Neural progenitor cell (in vitro differentiated cells): ENCODE measurements at regions not wholly inside any gene's neighbourhood (a gene's known extent, or its start where the extent isn't known, plus 50 kb on each side); places are given as distances from the start of the nearest gene placed in this dataset.
"Not testable (repeated sequence)": the region's sequence is repeated elsewhere in the genome, so short reads cannot be mapped to it uniquely, and the experiment has no call there.

ENCODE experiments used
- DNase-seq: peaks from one replicate; pipeline ENCODE4 v3.0.0-alpha.2; 2016; ENCODE audit warnings: low spot score
- H2AFZ ChIP-seq: fragments of 200-600 bp; sonication (generic); replicated peaks from 2 replicates; pipeline ENCODE4 v1.6.1; 2016; ENCODE audit warnings: antibody characterized with exemption
- H3F3A ChIP-seq: fragments of 200-600 bp; sonication (generic); 2 replicates; pipeline ENCODE4 v1.6.1; 2016; ENCODE audit warnings: antibody characterized with exemption, low read depth
- H3K27ac ChIP-seq: fragments of 200-600 bp; sonication (generic); 2 replicates; pipeline ENCODE4 v1.5.1; 2016; ENCODE audit warnings: mild to moderate bottlenecking
- H3K27me3 ChIP-seq: fragments of 200-600 bp; sonication (generic); 2 replicates; pipeline ENCODE4 v1.6.1; 2016; ENCODE audit warnings: mild to moderate bottlenecking, moderate library complexity
- H3K36me3 ChIP-seq: fragments of 200-600 bp; sonication (generic); 2 replicates; pipeline ENCODE4 v1.5.1; 2016
- H3K4me1 ChIP-seq: fragments of 200-600 bp; sonication (generic); 2 replicates; pipeline ENCODE4 v1.6.1; 2016; ENCODE audit warnings: mixed run types
- H3K4me2 ChIP-seq: fragments of 200-600 bp; sonication (generic); 2 replicates; pipeline ENCODE4 v1.6.1; 2016
- H3K4me3 ChIP-seq: fragments of 200-600 bp; sonication (generic); 2 replicates; pipeline ENCODE4 v1.5.1; 2016
- H3K79me2 ChIP-seq: fragments of 200-600 bp; sonication (generic); 2 replicates; pipeline ENCODE4 v1.6.1; 2016; ENCODE audit warnings: low read depth
- H3K9ac ChIP-seq: fragments of 200-600 bp; sonication (generic); 2 replicates; pipeline ENCODE4 v1.6.1; 2016
- H3K9me3 ChIP-seq: fragments of 200-600 bp; sonication (generic); 2 replicates; pipeline ENCODE4 v1.5.1; 2016; ENCODE audit warnings: low read depth
- H4K20me1 ChIP-seq: fragments of 200-600 bp; sonication (generic); 2 replicates; pipeline ENCODE4 v1.6.1; 2016; ENCODE audit warnings: low read depth
- H3K27ac Mint-ChIP-seq: 3 replicates; pipeline ENCODE4 v1.8.0; 2021; ENCODE audit warnings: mixed read lengths
- H3K27me3 Mint-ChIP-seq: 2 replicates; pipeline ENCODE4 v1.8.0; 2022; ENCODE audit warnings: low read depth, mild to moderate bottlenecking, inconsistent platforms, moderate library complexity, mixed read lengths; ENCODE audit not compliant: insufficient read depth
- H3K36me3 Mint-ChIP-seq: 3 replicates; pipeline ENCODE4 v1.8.0; 2021; ENCODE audit warnings: mixed read lengths
- H3K4me1 Mint-ChIP-seq: 3 replicates; pipeline ENCODE4 v1.8.0; 2021; ENCODE audit warnings: mixed read lengths
- H3K4me3 Mint-ChIP-seq: 3 replicates; pipeline ENCODE4 v1.8.0; 2021; ENCODE audit warnings: mild to moderate bottlenecking, moderate library complexity, mixed read lengths
- H3K9me3 Mint-ChIP-seq: 3 replicates; pipeline ENCODE4 v1.8.0; 2020; ENCODE audit warnings: mixed read lengths
- CTCF ChIP-seq: fragments of 200-600 bp; sonication (generic); IDR thresholded peaks from 2 replicates; pipeline ENCODE4 v1.5.1; 2017; ENCODE audit warnings: antibody characterized with exemption, mild to moderate bottlenecking
- EZH2 ChIP-seq: fragments of 200-600 bp; sonication (generic); IDR thresholded peaks from 2 replicates; pipeline ENCODE4 v1.6.1; 2017; ENCODE audit warnings: antibody characterized with exemption, mild to moderate bottlenecking, moderate library complexity
- EZH2phosphoT487 ChIP-seq: fragments of 200-600 bp; sonication (generic); IDR thresholded peaks from 2 replicates; pipeline ENCODE4 v1.6.1; 2017; ENCODE audit warnings: antibody characterized with exemption

GRCh38 chr4:97411356-97411755 is 731.9 kb downstream of the STPG2 start:
- TF ChIP-seq EZH2 (no peak), EZH2phosphoT487 (no peak), CTCF (no peak)

GRCh38 chr4:97412331-97412730 is 730.9 kb downstream of the STPG2 start:
- no peaks in the 10 kb centered on the region for H3F3A ChIP-seq
- H3K79me2 ChIP-seq: no peaks in the 10 kb centered on the region
- Mint-ChIP-seq H3K27me3 (no peaks in the 10 kb centered on the region), H3K4me3 (no peak overlapping the region), H3K4me1 (no peaks in the 10 kb centered on the region), H3K36me3 (no peaks in the 10 kb centered on the region), H3K9me3 (no peaks in the 10 kb centered on the region), H3K27ac (no peak overlapping the region)
- H3K27me3 ChIP-seq: no peaks in the 10 kb centered on the region
- no peaks in the 10 kb centered on the region for H3K9me3 ChIP-seq
- H3K9ac ChIP-seq: no peak overlapping the region
- no peak for DNase-seq
- H3K27ac ChIP-seq: no peak overlapping the region
- H2AFZ ChIP-seq: no peak overlapping the region
- H3K4me2 ChIP-seq: no peak overlapping the region
- no peak overlapping the region for H3K4me3 ChIP-seq
- TF ChIP-seq EZH2: no peak
- no peak for TF ChIP-seq CTCF
- TF ChIP-seq EZH2phosphoT487: no peak
- H3K36me3 ChIP-seq: no peaks in the 10 kb centered on the region
- no peaks in the 10 kb centered on the region for H4K20me1 ChIP-seq
- no peaks in the 10 kb centered on the region for H3K4me1 ChIP-seq

More at GRCh38 chr4:97411356-97411755, 731.9 kb downstream of the STPG2 start:
- no peaks in the 10 kb centered on the region for H3K9me3 ChIP-seq
- H3K79me2 ChIP-seq: no peaks in the 10 kb centered on the region
- no peaks in the 10 kb centered on the region for H3K9me3 Mint-ChIP-seq
- H3K36me3 Mint-ChIP-seq: no peaks in the 10 kb centered on the region
- no peak overlapping the region for H3K27ac ChIP-seq
- H3K4me1 Mint-ChIP-seq: no peaks in the 10 kb centered on the region
- H3K4me3 ChIP-seq: no peak overlapping the region
- DNase-seq: no peak
- no peaks in the 10 kb centered on the region for H4K20me1 ChIP-seq
- no peak overlapping the region for H3K4me2 ChIP-seq
- no peak overlapping the region for H3K4me3 Mint-ChIP-seq
- no peak overlapping the region for H2AFZ ChIP-seq
- H3K27ac Mint-ChIP-seq: no peak overlapping the region
- no peaks in the 10 kb centered on the region for H3F3A ChIP-seq
- H3K27me3 Mint-ChIP-seq: no peaks in the 10 kb centered on the region
- no peaks in the 10 kb centered on the region for H3K27me3 ChIP-seq
- H3K4me1 ChIP-seq: no peaks in the 10 kb centered on the region
- H3K36me3 ChIP-seq: no peaks in the 10 kb centered on the region
- H3K9ac ChIP-seq: no peak overlapping the region

GRCh38 chr4:97414161-97414560 is 729.1 kb downstream of the STPG2 start:
- no peaks in the 10 kb centered on the region for H3K4me1 ChIP-seq
- H3K9ac ChIP-seq: no peak overlapping the region
- H3K79me2 ChIP-seq: no peaks in the 10 kb centered on the region
- Mint-ChIP-seq H3K9me3 (peaks cover 15% of the 10 kb centered on the region), H3K36me3 (peaks cover 2% of the 10 kb centered on the region), H3K27me3 (no peaks in the 10 kb centered on the region), H3K4me1 (no peaks in the 10 kb centered on the region), H3K27ac (no peak overlapping the region), H3K4me3 (no peak overlapping the region)
- H2AFZ ChIP-seq: no peak overlapping the region
- H3K27me3 ChIP-seq: no peaks in the 10 kb centered on the region
- no peak overlapping the region for H3K4me3 ChIP-seq
- no peaks in the 10 kb centered on the region for H3F3A ChIP-seq
- no peak overlapping the region for H3K4me2 ChIP-seq
- no peak for TF ChIP-seq CTCF
- TF ChIP-seq EZH2: no peak
- TF ChIP-seq EZH2phosphoT487: no peak
- no peaks in the 10 kb centered on the region for H3K36me3 ChIP-seq
- H4K20me1 ChIP-seq: no peaks in the 10 kb centered on the region
- no peak for DNase-seq
- no peaks in the 10 kb centered on the region for H3K9me3 ChIP-seq
- no peak overlapping the region for H3K27ac ChIP-seq

GRCh38 chr4:97432551-97432950 is 710.7 kb downstream of the STPG2 start:
- no peaks in the 10 kb centered on the region for H3K27me3 ChIP-seq
- TF ChIP-seq EZH2phosphoT487 (no peak), CTCF (no peak), EZH2 (no peak)
- Mint-ChIP-seq H3K27me3 (no peaks in the 10 kb centered on the region), H3K36me3 (peaks cover 1% of the 10 kb centered on the region), H3K9me3 (peaks cover 15% of the 10 kb centered on the region), H3K27ac (no peak overlapping the region), H3K4me3 (no peak overlapping the region), H3K4me1 (no peaks in the 10 kb centered on the region)
- H2AFZ ChIP-seq: no peak overlapping the region
- no peaks in the 10 kb centered on the region for H3K36me3 ChIP-seq
- no peaks in the 10 kb centered on the region for H3K9me3 ChIP-seq
- no peaks in the 10 kb centered on the region for H4K20me1 ChIP-seq
- no peaks in the 10 kb centered on the region for H3F3A ChIP-seq
- H3K27ac ChIP-seq: no peak overlapping the region
- H3K9ac ChIP-seq: no peak overlapping the region
- no peak for DNase-seq
- no peaks in the 10 kb centered on the region for H3K4me1 ChIP-seq
- no peak overlapping the region for H3K4me3 ChIP-seq
- no peak overlapping the region for H3K4me2 ChIP-seq
- no peaks in the 10 kb centered on the region for H3K79me2 ChIP-seq

- not testable (repeated sequence) for H3K4me3 Mint-ChIP-seq, H2AFZ ChIP-seq, H3K27ac Mint-ChIP-seq, H3K9ac ChIP-seq, H3K27me3 Mint-ChIP-seq, H3K79me2 ChIP-seq, H3K36me3 ChIP-seq, H3K27ac ChIP-seq, H3K4me1 Mint-ChIP-seq, H3K36me3 Mint-ChIP-seq, H3K4me3 ChIP-seq, H3K4me1 ChIP-seq, H3F3A ChIP-seq, H3K9me3 Mint-ChIP-seq, H3K9me3 ChIP-seq, DNase-seq, H3K27me3 ChIP-seq, H4K20me1 ChIP-seq, H3K4me2 ChIP-seq
Measured at GRCh38 chr4:97437998-97438705, 705.1 kb downstream of the STPG2 start.
